SK-N-MC (cell line): ENCODE measurements at regions not wholly inside any gene's neighbourhood (a gene's known extent, or its start where the extent isn't known, plus 50 kb on each side); places are given as distances from the start of the nearest gene placed in this dataset.

Experiments used
- DNase-seq: peaks from one replicate; pipeline ENCODE4 v3.0.0-alpha.2; 2011; ENCODE audit warnings: low read depth, low spot score
- H3K27ac ChIP-seq: fragments of 200-600 bp; sonication (generic); 2 replicates; pipeline ENCODE4 v1.5.1; 2016; ENCODE audit warnings: mixed run types
- H3K36me3 ChIP-seq: fragments of 200-600 bp; sonication (generic); 2 replicates; pipeline ENCODE4 v1.6.1; 2017; ENCODE audit warnings: antibody characterized with exemption, low read length, mixed read lengths; ENCODE audit not compliant: insufficient read depth
- H3K4me3 ChIP-seq: fragments of 200-600 bp; sonication (generic); 2 replicates; pipeline ENCODE4 v1.5.1; 2016
- H3K9ac ChIP-seq: fragments of 200-600 bp; sonication (generic); 2 replicates; pipeline ENCODE4 v1.8.0; 2017; ENCODE audit warnings: mixed run types, mixed read lengths; ENCODE audit not compliant: insufficient read length
- H3K9me3 ChIP-seq: fragments of 200-600 bp; sonication (generic); 2 replicates; pipeline ENCODE4 v1.6.1; 2017; ENCODE audit warnings: low read depth, mild to moderate bottlenecking, antibody characterized with exemption, low read length, moderate library complexity, mixed read lengths
- EZH2 ChIP-seq: fragments of 200-600 bp; sonication (generic); IDR thresholded peaks from one replicate; pipeline ENCODE4 v1.6.1; 2017; ENCODE audit warnings: antibody characterized with exemption
- FOXP2 ChIP-seq: optimal IDR thresholded peaks from 2 replicates; pipeline ENCODE3; 2011; ENCODE audit warnings: mild to moderate bottlenecking, moderate library complexity; ENCODE audit not compliant: insufficient read depth; ENCODE audit errors: extremely low read length, control extremely low read depth
- POLR2AphosphoS5 ChIP-seq: IDR thresholded peaks from 2 replicates; pipeline ENCODE4 v1.6.1; 2012; ENCODE audit warnings: mild to moderate bottlenecking, low read depth, low read length, borderline replicate concordance

- H3K4me3 ChIP-seq, result no peak overlapping the region
- no peak for DNase-seq
- no peaks in the 10 kb centered on the region for H3K9me3 ChIP-seq
- H3K27ac ChIP-seq, result no peak overlapping the region
- H3K36me3 ChIP-seq, result no peaks in the 10 kb centered on the region
- no peak overlapping the region for H3K9ac ChIP-seq
- TF ChIP-seq EZH2, result no peak
- no peak for TF ChIP-seq POLR2AphosphoS5
- no peak for TF ChIP-seq FOXP2
These were observed 306.6 kb downstream of the ACTL7B start for GRCh38 chr9:108549184-108549583.

GRCh38 chr9:108547411-108548135 lies 308.2 kb downstream of the ACTL7B start:
- Histone ChIP-seq H3K27ac (no peak overlapping the region), H3K4me3 (no peak overlapping the region), H3K9ac (no peak overlapping the region), H3K36me3 (no peaks in the 10 kb centered on the region), H3K9me3 (no peaks in the 10 kb centered on the region)
- TF ChIP-seq POLR2AphosphoS5 (no peak), EZH2 (no peak), FOXP2 (no peak)
- DNase-seq, result no peak

- Histone ChIP-seq H3K4me3 (no peak overlapping the region), H3K36me3 (no peaks in the 10 kb centered on the region), H3K9me3 (no peaks in the 10 kb centered on the region), H3K9ac (no peak overlapping the region), H3K27ac (no peak overlapping the region)
- TF ChIP-seq FOXP2, result no peak
- DNase-seq, result no peak
These were observed 309.6 kb downstream of the ACTL7B start for GRCh38 chr9:108546215-108546614.

GRCh38 chr9:108545436-108545835 lies 310.4 kb downstream of the ACTL7B start:
- Histone ChIP-seq H3K9ac (no peak overlapping the region), H3K4me3 (no peak overlapping the region), H3K9me3 (no peaks in the 10 kb centered on the region), H3K36me3 (no peaks in the 10 kb centered on the region), H3K27ac (no peak overlapping the region)
- no peak for DNase-seq
- TF ChIP-seq FOXP2 (no peak), EZH2 (no peak)

- no peak overlapping the region for H3K9ac ChIP-seq
- no peak for DNase-seq
- no peaks in the 10 kb centered on the region for H3K9me3 ChIP-seq
- H3K36me3 ChIP-seq, result no peaks in the 10 kb centered on the region
- TF ChIP-seq FOXP2 (no peak), EZH2 (no peak), POLR2AphosphoS5 (no peak)
- no peak overlapping the region for H3K27ac ChIP-seq
- no peak overlapping the region for H3K4me3 ChIP-seq
These were observed 310.9 kb downstream of the ACTL7B start for GRCh38 chr9:108544866-108545265.

- Histone ChIP-seq H3K36me3 (no peaks in the 10 kb centered on the region), H3K9me3 (no peaks in the 10 kb centered on the region), H3K9ac (no peak overlapping the region), H3K27ac (no peak overlapping the region), H3K4me3 (no peak overlapping the region)
- TF ChIP-seq EZH2, result no peak
- TF ChIP-seq POLR2AphosphoS5, result no peak
- DNase-seq, result no peak
These were observed 312.5 kb downstream of the ACTL7B start for GRCh38 chr9:108543251-108543778.

- no peak for DNase-seq
These were observed 318.0 kb downstream of the ACTL7B start for GRCh38 chr9:108537756-108538155.

GRCh38 chr9:108536836-108537601 lies 318.8 kb downstream of the ACTL7B start:
- Histone ChIP-seq H3K27ac (no peak overlapping the region), H3K4me3 (no peak overlapping the region), H3K9ac (no peak overlapping the region), H3K9me3 (no peaks in the 10 kb centered on the region), H3K36me3 (no peaks in the 10 kb centered on the region)
- TF ChIP-seq POLR2AphosphoS5, result no peak
- no peak for TF ChIP-seq FOXP2
- no peak for TF ChIP-seq EZH2
- DNase-seq, result no peak

More at GRCh38 chr9:108537756-108538155, 318.0 kb downstream of the ACTL7B start:
- Histone ChIP-seq H3K9me3 (no peaks in the 10 kb centered on the region), H3K4me3 (no peak overlapping the region), H3K9ac (no peak overlapping the region), H3K27ac (no peak overlapping the region), H3K36me3 (no peaks in the 10 kb centered on the region)
- TF ChIP-seq FOXP2 (no peak), EZH2 (no peak), POLR2AphosphoS5 (no peak)

- Histone ChIP-seq H3K4me3 (no peak overlapping the region), H3K36me3 (no peaks in the 10 kb centered on the region), H3K27ac (no peak overlapping the region), H3K9ac (no peak overlapping the region), H3K9me3 (no peaks in the 10 kb centered on the region)
- DNase-seq, result no peak
- TF ChIP-seq FOXP2 (no peak), EZH2 (no peak), POLR2AphosphoS5 (no peak)
These were observed 320.3 kb downstream of the ACTL7B start for GRCh38 chr9:108535526-108535925.
